CD4-positive, alpha-beta T cell (primary cell): ENCODE measurements at regions not wholly inside any gene's neighbourhood (a gene's known extent, or its start where the extent isn't known, plus 50 kb on each side); places are given as distances from the start of the nearest gene placed in this dataset.

Experiments used
- ATAC-seq: fragments of 200-7000 bp; cut with Tn5 transposase; one replicate; pipeline ENCODE4 v1.10.0; 2022; ENCODE audit warnings: mild to moderate bottlenecking; ENCODE audit not compliant: poor library complexity
- CTCF ChIA-PET: fragments of 350-600 bp; sonication (Branson Sonifier 250); formaldehyde crosslinking; loops from one replicate; lab custom pipeline; 2021; ENCODE audit warnings: antibody characterized with exemption, inconsistent platforms; lab: Charles Lee
- POLR2A ChIA-PET: fragments of 350-600 bp; sonication (Branson Sonifier 250); formaldehyde crosslinking; loops from one replicate; lab custom pipeline; 2021; ENCODE audit warnings: antibody characterized with exemption, inconsistent platforms; lab: Charles Lee
- DNase-seq, 14 experiments: peaks; one replicate each; pipeline ENCODE4 v3.0.0-alpha.2; 2013 to 2020; ENCODE audit warnings: mixed read lengths in 2 of 14
- H3K27ac ChIP-seq, 2 donors: one replicate each; pipeline versions ENCODE4 v1.5.1 to v1.7.0; 2013; ENCODE audit warnings: low read length in 2 of 2, low read depth in 1 of 2, mild to moderate bottlenecking in 1 of 2
- H3K27me3 ChIP-seq, 2 experiments: 1 replicate in 1 of 2; 2 replicates in 1 of 2; pipeline versions ENCODE4 v1.6.1 to v1.7.0; 2013; ENCODE audit warnings: low read length in 2 of 2, control low read depth in 1 of 2, mild to moderate bottlenecking in 1 of 2, moderate library complexity in 1 of 2; ENCODE audit not compliant: insufficient read depth in 2 of 2, control insufficient read depth in 1 of 2
- H3K36me3 ChIP-seq: one replicate; pipeline ENCODE4 v1.6.1; 2013; ENCODE audit warnings: low read length, control low read depth; ENCODE audit not compliant: insufficient read depth
- H3K4me1 ChIP-seq: one replicate; pipeline ENCODE4 v1.6.1; 2013; ENCODE audit warnings: low read length, control low read depth; ENCODE audit not compliant: insufficient read depth
- H3K4me3 ChIP-seq: one replicate; pipeline ENCODE4 v1.5.1; 2013; ENCODE audit warnings: mild to moderate bottlenecking, low read length, moderate library complexity
- H3K9me3 ChIP-seq, 2 experiments: 1 replicate in 1 of 2; 2 replicates in 1 of 2; pipeline versions ENCODE4 v1.6.1 to v1.7.0; 2013; ENCODE audit warnings: low read length in 2 of 2, mild to moderate bottlenecking in 2 of 2, control low read depth in 1 of 2, moderate library complexity in 1 of 2; ENCODE audit not compliant: control insufficient read depth in 1 of 2, insufficient read depth in 1 of 2
- H3K27ac Mint-ChIP-seq: one replicate; pipeline ENCODE4 v1.8.0; 2020; ENCODE audit warnings: mixed read lengths
- H3K27me3 Mint-ChIP-seq: one replicate; pipeline ENCODE4 v1.8.0; 2021; ENCODE audit warnings: mixed read lengths
- H3K36me3 Mint-ChIP-seq: one replicate; pipeline ENCODE4 v1.8.0; 2021; ENCODE audit warnings: low read depth, mixed read lengths
- H3K4me1 Mint-ChIP-seq: one replicate; pipeline ENCODE4 v1.8.0; 2021; ENCODE audit warnings: low read depth, mixed read lengths
- H3K4me3 Mint-ChIP-seq: one replicate; pipeline ENCODE4 v1.8.0; 2020; ENCODE audit warnings: mild to moderate bottlenecking, mixed read lengths
- H3K9me3 Mint-ChIP-seq: one replicate; pipeline ENCODE4 v1.8.0; 2020; ENCODE audit warnings: mixed read lengths
- intact Hi-C, 2 experiments: fragments of 100-400 bp; cut with DNase I in 1 of 2; cut with micrococcal nuclease in 1 of 2; formaldehyde crosslinking; loops; one replicate each; pipeline versions ENCODE4 v1.15.1 to v1.9.0; 2023 to 2025; cut with DNase I, micrococcal nuclease
- TF ChIP-seq, protein P1 (sequence below): fragments of 200-600 bp; IDR thresholded peaks from one replicate; pipeline ENCODE4 v1.8.0; 2022; ENCODE audit warnings: antibody characterized with exemption, mild to moderate bottlenecking

DNA sequence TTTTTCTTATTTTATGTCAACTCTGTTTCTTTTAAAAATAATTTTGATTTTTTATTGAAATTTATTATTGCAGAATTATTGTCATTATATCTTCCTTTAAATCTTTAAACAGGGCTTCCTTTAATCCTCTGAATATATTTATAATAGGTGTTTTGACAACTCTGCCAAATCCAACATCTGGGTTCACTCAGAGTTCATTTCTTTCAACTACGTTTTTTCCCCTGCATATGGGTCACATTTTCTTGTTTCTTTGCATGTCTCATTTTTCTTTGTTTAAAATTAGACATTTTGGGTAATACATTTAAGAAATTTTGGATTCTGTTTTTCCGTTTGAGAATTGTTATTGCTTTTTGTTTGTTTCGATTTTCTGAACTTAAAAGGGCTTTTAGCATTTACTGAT is 655.1 kb upstream of the CITED2 start:
- TF ChIP-seq, protein P1, sequence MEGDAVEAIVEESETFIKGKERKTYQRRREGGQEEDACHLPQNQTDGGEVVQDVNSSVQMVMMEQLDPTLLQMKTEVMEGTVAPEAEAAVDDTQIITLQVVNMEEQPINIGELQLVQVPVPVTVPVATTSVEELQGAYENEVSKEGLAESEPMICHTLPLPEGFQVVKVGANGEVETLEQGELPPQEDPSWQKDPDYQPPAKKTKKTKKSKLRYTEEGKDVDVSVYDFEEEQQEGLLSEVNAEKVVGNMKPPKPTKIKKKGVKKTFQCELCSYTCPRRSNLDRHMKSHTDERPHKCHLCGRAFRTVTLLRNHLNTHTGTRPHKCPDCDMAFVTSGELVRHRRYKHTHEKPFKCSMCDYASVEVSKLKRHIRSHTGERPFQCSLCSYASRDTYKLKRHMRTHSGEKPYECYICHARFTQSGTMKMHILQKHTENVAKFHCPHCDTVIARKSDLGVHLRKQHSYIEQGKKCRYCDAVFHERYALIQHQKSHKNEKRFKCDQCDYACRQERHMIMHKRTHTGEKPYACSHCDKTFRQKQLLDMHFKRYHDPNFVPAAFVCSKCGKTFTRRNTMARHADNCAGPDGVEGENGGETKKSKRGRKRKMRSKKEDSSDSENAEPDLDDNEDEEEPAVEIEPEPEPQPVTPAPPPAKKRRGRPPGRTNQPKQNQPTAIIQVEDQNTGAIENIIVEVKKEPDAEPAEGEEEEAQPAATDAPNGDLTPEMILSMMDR, result no peak
- no peak for ATAC-seq
- no peak overlapping the region for H3K27ac ChIP-seq
- H3K9me3 Mint-ChIP-seq, result no peaks in the 10 kb centered on the region
- no peak overlapping the region for H3K4me3 Mint-ChIP-seq
- no peaks in the 10 kb centered on the region for H3K9me3 ChIP-seq
- no peaks in the 10 kb centered on the region for H3K4me1 ChIP-seq
- peaks cover 0 to 16% of the 10 kb centered on the region in 2 experiments for H3K27me3 ChIP-seq
- H3K27ac Mint-ChIP-seq, result no peak overlapping the region
- H3K27me3 Mint-ChIP-seq, result peaks cover 26% of the 10 kb centered on the region
- intact Hi-C loops, result no loop called here
- POLR2A ChIA-PET, result no interaction called here
- CTCF ChIA-PET, result no interaction called here
- H3K36me3 Mint-ChIP-seq, result no peaks in the 10 kb centered on the region
- no peaks in the 10 kb centered on the region for H3K4me1 Mint-ChIP-seq
- H3K36me3 ChIP-seq, result no peaks in the 10 kb centered on the region
- no peak overlapping the region for H3K4me3 ChIP-seq
- no peak for DNase-seq

DNA sequence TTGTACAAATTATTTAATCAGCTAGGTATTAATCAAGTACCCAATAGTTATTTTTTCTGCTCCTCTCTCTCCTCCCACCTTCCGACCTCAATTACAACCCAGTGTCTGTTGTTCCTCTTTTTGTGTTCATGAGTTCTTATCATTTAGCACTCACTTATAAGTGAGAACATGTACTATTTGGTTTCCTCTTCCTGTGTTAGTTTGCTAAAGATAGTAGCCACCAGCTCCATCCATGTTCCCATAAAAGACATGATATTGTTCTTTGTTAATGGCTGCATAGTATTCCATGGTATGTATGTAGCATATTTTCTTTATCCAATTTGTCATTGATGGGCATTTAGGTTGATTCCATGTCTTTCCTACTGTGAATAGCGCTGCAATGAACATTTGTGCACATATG is 652.8 kb upstream of the CITED2 start:
- no peak overlapping the region for H3K4me3 ChIP-seq
- ChIA-PET CTCF (no interaction called here), POLR2A (no interaction called here)
- H3K4me1 ChIP-seq, result no peaks in the 10 kb centered on the region
- H3K27ac ChIP-seq, result no peak overlapping the region
- no peaks in the 10 kb centered on the region for H3K36me3 ChIP-seq
- Mint-ChIP-seq H3K4me3 (no peak overlapping the region), H3K9me3 (no peaks in the 10 kb centered on the region), H3K4me1 (no peaks in the 10 kb centered on the region), H3K36me3 (no peaks in the 10 kb centered on the region), H3K27ac (no peak overlapping the region), H3K27me3 (peaks cover 21% of the 10 kb centered on the region)
- ATAC-seq (no peak), DNase-seq (no peak)
- intact Hi-C loops, result no loop called here
- no peaks in the 10 kb centered on the region for H3K9me3 ChIP-seq
- peaks cover 0 to 13% of the 10 kb centered on the region in 2 experiments for H3K27me3 ChIP-seq
- TF ChIP-seq, protein P1, result no peak

DNA sequence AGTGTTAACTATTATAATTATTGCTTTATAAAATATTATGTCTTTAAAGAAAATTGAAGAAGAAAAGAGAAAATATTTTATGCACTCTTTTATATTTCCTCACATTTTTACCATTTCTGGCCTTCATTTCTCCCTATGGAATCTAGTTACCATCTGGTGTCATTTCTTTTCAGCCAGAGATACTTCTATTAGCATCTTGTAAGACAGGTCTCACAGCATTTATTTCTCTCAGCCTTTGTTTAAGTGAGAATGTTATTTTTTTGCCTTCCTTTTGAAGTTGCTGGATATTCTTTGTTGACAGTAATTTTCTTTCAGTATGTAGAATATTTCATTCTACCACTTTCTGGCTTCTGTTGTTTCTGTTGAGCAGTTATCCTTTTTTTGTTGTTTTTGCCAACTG is 652.1 kb upstream of the CITED2 start:
- Mint-ChIP-seq H3K4me3 (no peak overlapping the region), H3K4me1 (no peaks in the 10 kb centered on the region), H3K36me3 (no peaks in the 10 kb centered on the region), H3K27ac (no peak overlapping the region), H3K9me3 (no peaks in the 10 kb centered on the region), H3K27me3 (peaks cover 21% of the 10 kb centered on the region)
- Histone ChIP-seq H3K27me3 (peaks cover 0 to 13% of the 10 kb centered on the region in 2 experiments), H3K9me3 (no peaks in the 10 kb centered on the region), H3K4me3 (no peak overlapping the region), H3K4me1 (no peaks in the 10 kb centered on the region), H3K36me3 (no peaks in the 10 kb centered on the region), H3K27ac (no peak overlapping the region)
- ATAC-seq, result no peak
- intact Hi-C loops, result no loop called here
- ChIA-PET CTCF (no interaction called here), POLR2A (no interaction called here)
- no peak for DNase-seq
- TF ChIP-seq, protein P1, result no peak
